ENCODE measurements at regions not wholly inside any gene's neighbourhood (a gene's known extent, or its start where the extent isn't known, plus 50 kb on each side); places are given as distances from the start of the nearest gene placed in this dataset.

DNA sequence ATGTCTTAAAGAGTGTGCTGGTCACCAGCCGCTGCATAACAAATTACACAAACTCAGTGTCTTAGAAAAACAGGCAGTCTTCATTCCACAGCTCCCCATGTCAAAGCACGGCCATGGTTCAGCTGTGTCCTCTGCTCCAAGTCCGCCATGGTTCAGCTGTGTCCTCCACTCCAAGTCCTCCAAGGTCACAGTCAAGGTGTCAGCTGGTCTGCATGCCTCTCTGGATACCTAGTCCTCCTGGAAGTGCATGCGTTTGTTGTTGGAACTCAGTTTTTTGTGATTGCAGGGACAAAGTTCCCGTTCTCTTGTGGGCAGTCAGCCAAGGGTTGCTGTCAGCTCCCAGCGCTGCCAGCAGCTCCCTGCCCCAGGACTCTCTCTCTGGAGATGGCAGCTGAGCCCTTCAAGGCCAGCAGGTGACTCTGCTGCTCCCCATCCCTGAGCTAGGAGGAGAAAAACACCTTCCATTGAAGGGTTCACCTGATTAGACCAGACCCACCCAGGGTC lies 304.0 kb upstream of the MYT1L start:
- Mint-ChIP-seq H3K27ac (no peak overlapping the region), H3K4me3 (no peak overlapping the region), H3K9me3 (peaks cover 0 to 4% (median 0%) of the 10 kb centered on the region in 6 donors), H3K4me1 (no peaks in the 10 kb centered on the region), H3K27me3 (ENCODE audit: low read depth in 3 of 3) (peaks cover 0 to 4% (median 1%) of the 10 kb centered on the region in 3 donors), H3K36me3 (no peaks in the 10 kb centered on the region)
- DNase-seq = no peak

DNA sequence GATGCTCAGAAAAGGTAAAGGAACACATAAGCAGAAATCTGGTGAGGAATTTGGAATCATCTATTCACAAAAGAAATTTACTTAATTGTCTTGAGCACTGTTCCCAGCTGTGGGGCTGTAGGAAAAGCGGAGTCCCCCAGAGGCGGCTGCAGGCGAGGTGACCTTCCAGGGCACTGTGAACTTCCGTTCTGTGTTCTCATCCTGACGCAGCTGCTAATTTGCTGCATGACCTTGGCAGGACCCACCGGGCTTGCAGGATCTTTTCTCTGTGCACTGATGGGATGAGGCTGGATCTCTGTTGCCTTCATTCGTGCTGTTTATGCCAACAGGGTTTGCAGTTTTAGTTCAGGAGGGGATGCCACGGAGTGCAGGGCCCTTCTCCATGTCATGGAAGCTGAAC lies 301.9 kb upstream of the MYT1L start:
- Mint-ChIP-seq H3K4me1 (no peaks in the 10 kb centered on the region), H3K9me3 (peaks cover 0 to 4% (median under 1%) of the 10 kb centered on the region in 6 donors), H3K36me3 (no peaks in the 10 kb centered on the region), H3K27ac (no peak overlapping the region), H3K4me3 (no peak overlapping the region), H3K27me3 (ENCODE audit: low read depth in 3 of 3) (peaks cover 2 to 4% (median 3%) of the 10 kb centered on the region in 3 donors)
- no peak for DNase-seq

DNA sequence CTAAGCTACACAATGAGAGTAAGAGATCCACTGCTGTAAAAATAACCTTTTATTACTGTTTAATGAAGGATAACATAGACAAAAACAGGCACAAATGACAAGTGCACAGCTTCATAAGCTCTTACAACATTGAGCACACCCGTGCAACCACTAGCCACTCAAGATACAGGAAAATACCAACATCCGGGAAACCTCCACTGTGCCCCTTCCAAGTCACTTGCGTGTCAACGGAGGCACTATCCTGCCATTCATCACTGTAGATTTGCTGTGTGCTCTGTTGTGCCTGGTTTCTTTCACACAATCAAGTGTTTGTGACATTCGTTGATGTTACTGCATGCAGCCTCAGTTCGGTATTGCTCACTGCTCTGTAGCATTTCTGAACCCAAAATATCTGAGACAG lies 292.9 kb upstream of the MYT1L start:
- H3K4me1 Mint-ChIP-seq = no peaks in the 10 kb centered on the region
- no peak overlapping the region for H3K27ac Mint-ChIP-seq
- H3K36me3 Mint-ChIP-seq = no peaks in the 10 kb centered on the region
- H3K9me3 Mint-ChIP-seq = no peaks in the 10 kb centered on the region
- peaks cover 0 to 5% (median 0%) of the 10 kb centered on the region in 3 donors for H3K27me3 Mint-ChIP-seq (ENCODE audit: low read depth in 3 of 3)
- H3K4me3 Mint-ChIP-seq = no peak overlapping the region
- DNase-seq = no peak

DNA sequence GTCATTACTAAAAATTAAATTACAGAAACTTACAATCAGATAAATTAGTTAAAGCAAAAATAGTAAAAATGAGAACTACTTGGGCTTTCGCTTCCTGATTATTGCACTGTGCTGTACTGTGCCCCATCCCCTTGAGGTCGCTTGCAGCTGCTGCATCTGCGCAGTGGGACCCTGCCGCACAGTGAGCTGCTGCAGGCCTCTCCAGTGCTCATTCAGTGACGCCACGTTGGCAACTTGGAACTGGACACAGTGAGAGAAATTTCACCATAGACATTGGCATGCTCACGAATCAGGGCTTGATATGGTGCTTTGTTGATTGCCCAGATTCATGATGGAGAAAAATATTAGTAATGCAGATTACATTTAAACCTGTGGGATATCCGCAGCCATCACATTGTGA lies 290.8 kb upstream of the MYT1L start:
- Mint-ChIP-seq H3K27ac (no peak overlapping the region), H3K36me3 (no peaks in the 10 kb centered on the region), H3K27me3 (ENCODE audit: low read depth in 3 of 3) (peaks cover 2 to 6% (median 2%) of the 10 kb centered on the region in 3 donors), H3K4me3 (no peak overlapping the region), H3K9me3 (no peaks in the 10 kb centered on the region), H3K4me1 (no peaks in the 10 kb centered on the region)
- no peak for DNase-seq

DNA sequence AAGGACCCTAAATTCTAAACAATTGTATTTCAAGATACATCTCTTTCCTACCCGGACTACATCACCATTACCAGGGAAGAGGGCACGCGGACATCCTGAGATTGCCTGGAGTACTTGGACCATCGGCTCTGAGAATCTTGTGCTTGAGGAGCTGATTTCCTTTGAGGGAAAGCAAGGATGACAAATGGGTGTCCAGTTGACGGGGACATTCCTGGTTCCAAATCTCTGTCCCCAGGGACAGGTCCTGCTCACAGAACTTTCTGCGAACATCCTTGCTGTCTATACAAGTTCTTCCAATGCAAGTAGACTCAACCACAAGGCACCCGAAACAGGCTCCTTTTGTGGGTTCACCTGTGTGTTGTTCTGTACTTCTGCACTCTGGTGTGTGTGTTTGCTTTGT lies 289.5 kb upstream of the MYT1L start:
- H3K27ac Mint-ChIP-seq = no peak overlapping the region
- no peaks in the 10 kb centered on the region for H3K36me3 Mint-ChIP-seq
- DNase-seq = no peak
- no peak overlapping the region for H3K4me3 Mint-ChIP-seq
- H3K4me1 Mint-ChIP-seq = no peaks in the 10 kb centered on the region
- H3K9me3 Mint-ChIP-seq = no peaks in the 10 kb centered on the region
- H3K27me3 Mint-ChIP-seq (ENCODE audit: low read depth in 3 of 3) = peaks cover 3 to 6% (median 3%) of the 10 kb centered on the region in 3 donors

DNA sequence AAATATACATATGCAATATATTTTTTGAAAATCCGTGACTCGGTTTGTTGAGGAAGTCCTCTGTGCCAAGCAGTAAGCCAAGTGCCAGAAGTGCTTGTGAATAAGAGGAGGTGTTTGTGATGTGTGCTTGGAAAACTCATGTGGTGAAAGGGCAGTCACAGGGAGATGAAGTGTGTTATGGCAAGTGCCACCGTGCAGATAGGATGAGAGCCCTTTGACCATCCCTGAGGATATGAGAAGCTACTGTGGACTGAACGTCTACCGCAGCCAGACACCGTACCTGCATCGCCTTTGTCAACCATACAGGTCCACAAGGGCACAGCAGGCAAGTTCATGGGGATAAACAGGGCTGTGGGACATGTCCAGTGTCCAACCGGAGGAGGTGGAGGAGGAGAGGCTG lies 288.9 kb upstream of the MYT1L start:
- Mint-ChIP-seq H3K4me1 (no peaks in the 10 kb centered on the region), H3K36me3 (no peaks in the 10 kb centered on the region), H3K27ac (no peak overlapping the region), H3K9me3 (no peaks in the 10 kb centered on the region), H3K27me3 (ENCODE audit: low read depth in 3 of 3) (peaks cover 3 to 6% (median 6%) of the 10 kb centered on the region in 3 donors), H3K4me3 (no peak overlapping the region)
- no peak for DNase-seq

DNA sequence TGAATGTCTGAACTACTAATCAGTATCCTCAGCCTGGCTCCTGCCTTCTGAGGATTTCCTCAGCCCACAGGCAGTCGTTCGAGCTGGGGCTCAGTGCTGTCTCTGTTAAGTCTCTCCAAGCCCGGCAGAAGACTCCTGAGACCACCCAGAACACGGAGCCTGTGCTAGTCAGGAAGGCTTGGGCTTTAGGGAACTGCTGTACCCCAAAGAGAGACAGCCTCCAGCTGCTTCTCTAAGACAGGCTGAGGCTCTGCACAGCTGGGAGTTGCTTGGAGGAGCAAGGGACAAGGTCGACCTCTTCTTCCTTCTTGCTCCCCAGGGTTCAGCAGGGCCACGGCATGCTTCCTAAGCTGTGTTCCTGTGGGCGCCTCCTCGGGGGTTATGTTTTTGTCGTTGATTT lies 283.4 kb upstream of the MYT1L start:
- Mint-ChIP-seq H3K27ac (no peak overlapping the region), H3K27me3 (ENCODE audit: low read depth in 3 of 3) (peaks cover 3 to 9% (median 8%) of the 10 kb centered on the region in 3 donors), H3K4me3 (no peak overlapping the region), H3K9me3 (peaks cover 0 to 4% (median 0%) of the 10 kb centered on the region in 6 donors), H3K4me1 (peaks cover 5 to 6% of the 10 kb centered on the region in 2 donors), H3K36me3 (no peaks in the 10 kb centered on the region)
- DNase-seq = no peak

DNA sequence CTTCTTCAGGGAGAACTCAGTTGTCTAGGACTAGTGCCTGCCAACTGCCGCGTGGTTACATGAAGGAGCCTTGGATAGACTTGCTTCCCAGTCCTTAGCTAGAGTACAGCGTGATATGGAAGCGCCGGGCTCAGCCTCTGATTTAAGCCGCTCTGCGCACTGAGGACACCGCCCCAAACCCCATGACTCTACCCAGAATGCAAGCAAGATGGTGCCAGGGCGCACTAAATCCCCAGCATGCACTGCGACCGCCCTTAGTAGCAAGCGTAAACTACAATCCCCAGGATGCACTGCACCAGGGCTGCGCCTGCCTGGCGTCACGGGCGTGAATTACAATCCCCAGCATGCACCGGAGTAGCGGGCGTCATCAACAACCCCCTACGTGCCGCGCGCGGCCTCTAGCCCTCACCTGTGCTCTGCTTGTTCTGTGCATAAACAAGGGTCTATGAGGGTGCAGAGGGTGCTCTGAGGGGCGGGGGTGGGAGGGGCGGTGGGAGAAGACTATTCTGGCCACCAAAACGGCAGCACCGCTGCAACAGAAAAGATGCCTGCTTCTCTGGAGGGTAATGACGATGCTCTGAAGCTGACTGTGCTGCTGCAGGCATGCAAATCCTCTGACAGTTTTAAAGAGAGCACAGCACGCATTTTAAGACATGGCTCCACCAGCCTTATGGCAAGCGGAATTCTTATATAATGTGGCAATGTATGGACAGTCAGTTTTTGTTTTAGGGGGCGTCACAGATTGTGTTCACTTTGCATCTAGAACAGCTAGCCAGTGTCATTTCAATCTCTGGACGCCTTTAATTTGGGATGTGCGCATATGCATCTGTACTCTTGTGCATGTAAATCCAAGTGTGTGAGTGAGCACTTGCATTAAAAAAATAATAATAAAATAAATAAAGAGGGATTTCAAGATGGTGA lies 282.5 kb upstream of the MYT1L start:
- peaks cover 3 to 9% (median 8%) of the 10 kb centered on the region in 3 donors for H3K27me3 Mint-ChIP-seq (ENCODE audit: low read depth in 3 of 3)
- H3K4me3 Mint-ChIP-seq = peak overlapping the region; percentile 72 to 88 (median 76)

DNA sequence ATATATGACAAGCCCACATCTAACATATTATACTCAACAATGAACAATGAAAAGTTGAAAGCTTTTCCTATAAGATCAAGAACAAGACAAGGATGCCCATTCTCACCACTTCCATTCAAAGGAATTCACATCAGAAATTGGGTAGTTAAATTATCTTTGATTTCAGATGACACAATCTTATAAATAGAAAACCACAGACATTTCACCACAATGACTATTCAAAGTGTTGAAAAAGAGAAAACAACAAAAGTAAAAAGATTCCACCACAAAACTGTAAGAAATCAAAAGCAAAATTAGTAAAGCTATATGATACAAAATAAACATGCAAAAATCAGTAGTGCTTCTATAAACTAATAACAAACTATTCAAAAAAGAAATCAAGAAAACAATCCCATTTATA lies 279.7 kb upstream of the MYT1L start:
- no peak for DNase-seq
- no peak overlapping the region for H3K4me3 Mint-ChIP-seq
- peaks cover 5 to 6% of the 10 kb centered on the region in 2 donors for H3K4me1 Mint-ChIP-seq
- peaks cover 0 to 4% (median 0%) of the 10 kb centered on the region in 6 donors for H3K9me3 Mint-ChIP-seq
- no peaks in the 10 kb centered on the region for H3K36me3 Mint-ChIP-seq
- H3K27me3 Mint-ChIP-seq (ENCODE audit: low read depth in 3 of 3) = peaks cover 2 to 11% (median 5%) of the 10 kb centered on the region in 3 donors
- no peak overlapping the region for H3K27ac Mint-ChIP-seq

More for the DNA sequence above, 282.5 kb upstream of the MYT1L start:
- H3K9me3 Mint-ChIP-seq = peaks cover 0 to 4% (median 0%) of the 10 kb centered on the region in 6 donors
- peak; percentile 58 to 67 (median 61) for DNase-seq
- H3K36me3 Mint-ChIP-seq = no peaks in the 10 kb centered on the region
- peaks cover 5 to 6% of the 10 kb centered on the region in 2 donors for H3K4me1 Mint-ChIP-seq
- no peak overlapping the region for H3K27ac Mint-ChIP-seq

DNA sequence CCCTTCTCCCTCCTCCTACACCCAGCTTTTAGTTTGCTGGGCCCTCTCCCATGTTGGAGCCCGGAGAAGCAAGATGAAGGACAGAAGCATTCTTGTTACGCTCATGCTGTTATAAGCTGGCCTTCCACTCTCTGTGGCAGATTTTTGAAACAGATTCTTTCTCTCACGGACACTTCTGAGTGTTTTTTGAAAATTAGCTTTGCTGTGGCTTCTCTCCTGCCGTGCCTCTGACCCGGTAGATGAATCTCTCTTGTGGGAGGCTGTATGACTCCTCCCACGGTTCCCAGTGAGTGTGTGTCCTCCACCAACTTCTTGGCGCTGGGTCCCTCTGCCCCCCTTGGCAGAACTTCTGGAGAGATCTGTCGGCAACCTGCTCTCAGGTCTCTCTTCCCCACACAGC lies 269.3 kb upstream of the MYT1L start:
- peaks cover 0 to 6% (median 3%) of the 10 kb centered on the region in 6 donors for H3K9me3 Mint-ChIP-seq
- peaks cover 0 to 3% (median 0%) of the 10 kb centered on the region in 3 donors for H3K36me3 Mint-ChIP-seq
- H3K4me1 Mint-ChIP-seq = no peaks in the 10 kb centered on the region
- no peak overlapping the region for H3K4me3 Mint-ChIP-seq
- H3K27ac Mint-ChIP-seq = no peak overlapping the region
- peaks cover 0 to 5% (median 3%) of the 10 kb centered on the region in 3 donors for H3K27me3 Mint-ChIP-seq (ENCODE audit: low read depth in 3 of 3)
- no peak for DNase-seq

DNA sequence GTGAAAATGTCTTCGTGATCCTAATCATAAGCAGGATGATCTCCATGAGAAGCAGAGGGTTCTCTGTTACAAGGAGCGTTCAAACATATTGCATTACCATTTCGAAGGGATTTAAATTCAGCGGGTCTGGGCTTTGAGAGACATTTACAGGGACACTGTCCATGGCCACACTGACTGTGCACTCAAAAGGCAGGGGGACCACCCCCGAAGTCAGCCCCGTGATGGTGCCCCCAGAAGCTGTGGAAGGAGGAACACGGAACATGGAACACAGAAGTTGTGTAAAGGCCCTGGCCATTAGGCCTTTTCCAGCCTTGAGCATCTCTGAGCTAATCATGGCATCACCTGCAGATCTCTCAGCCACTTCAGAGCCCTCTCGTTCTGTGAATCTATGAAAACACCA lies 268.4 kb upstream of the MYT1L start:
- peaks cover 0 to 6% (median 4%) of the 10 kb centered on the region in 6 donors for H3K9me3 Mint-ChIP-seq

DNA sequence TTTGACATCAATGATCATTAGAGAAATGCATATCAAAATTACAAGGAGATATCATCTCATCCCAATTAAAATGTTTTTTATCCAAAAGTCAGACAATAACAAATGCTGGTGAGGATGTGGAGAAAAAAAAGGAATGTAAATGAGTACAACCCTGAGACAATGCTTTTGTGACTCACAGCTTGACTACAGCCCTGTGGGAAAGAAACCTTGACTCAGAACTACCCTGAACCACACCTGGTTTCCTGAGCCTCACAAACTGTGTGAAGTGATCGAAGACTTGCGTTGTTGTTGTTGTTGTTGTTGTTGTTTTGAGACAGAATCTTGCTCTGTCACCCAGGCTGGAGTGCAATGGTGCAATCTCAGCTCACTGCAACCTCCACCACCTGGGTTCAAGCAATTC lies 266.6 kb upstream of the MYT1L start:
- Mint-ChIP-seq H3K4me3 (no peak overlapping the region), H3K27me3 (ENCODE audit: low read depth in 3 of 3) (peaks cover 0 to 3% (median 3%) of the 10 kb centered on the region in 3 donors), H3K4me1 (no peaks in the 10 kb centered on the region), H3K36me3 (peaks cover 0 to 3% (median 0%) of the 10 kb centered on the region in 3 donors), H3K9me3 (peaks cover 0 to 6% (median 4%) of the 10 kb centered on the region in 6 donors), H3K27ac (no peak overlapping the region)
- DNase-seq = no peak

More for the DNA sequence above, 268.4 kb upstream of the MYT1L start:
- no peak for DNase-seq
- Mint-ChIP-seq H3K27me3 (ENCODE audit: low read depth in 3 of 3) (peaks cover 3% of the 10 kb centered on the region in 3 donors), H3K27ac (no peak overlapping the region), H3K36me3 (peaks cover 0 to 3% (median 0%) of the 10 kb centered on the region in 3 donors), H3K4me3 (no peak overlapping the region), H3K4me1 (no peaks in the 10 kb centered on the region)

DNA sequence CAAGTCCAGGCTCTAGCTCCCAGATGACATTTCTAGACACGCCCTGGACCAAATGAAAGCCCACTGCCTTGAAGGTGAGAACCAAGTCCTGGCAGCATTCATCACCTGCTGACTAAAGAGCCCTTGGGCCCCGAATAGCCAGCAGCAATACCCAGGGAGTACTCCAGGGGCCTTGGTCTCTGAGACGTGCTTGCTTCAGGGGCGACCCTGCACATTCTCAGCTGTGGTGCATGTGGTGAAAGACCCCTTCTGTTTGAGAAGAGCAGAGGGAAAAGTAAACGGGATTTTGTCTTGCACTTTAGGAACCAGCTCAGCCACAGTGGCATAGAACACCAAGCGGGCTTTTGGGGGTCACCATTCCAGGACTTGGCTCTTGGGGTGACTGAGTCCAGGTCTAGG lies 260.5 kb upstream of the MYT1L start:
- Mint-ChIP-seq H3K9me3 (peaks cover 0 to 6% (median 5%) of the 10 kb centered on the region in 6 donors), H3K4me3 (no peak overlapping the region), H3K27me3 (ENCODE audit: low read depth in 3 of 3) (peaks cover 0 to 3% (median 0%) of the 10 kb centered on the region in 3 donors), H3K36me3 (peaks cover 0 to 3% (median 0%) of the 10 kb centered on the region in 3 donors), H3K27ac (no peak overlapping the region), H3K4me1 (no peaks in the 10 kb centered on the region)
- DNase-seq = no peak

DNA sequence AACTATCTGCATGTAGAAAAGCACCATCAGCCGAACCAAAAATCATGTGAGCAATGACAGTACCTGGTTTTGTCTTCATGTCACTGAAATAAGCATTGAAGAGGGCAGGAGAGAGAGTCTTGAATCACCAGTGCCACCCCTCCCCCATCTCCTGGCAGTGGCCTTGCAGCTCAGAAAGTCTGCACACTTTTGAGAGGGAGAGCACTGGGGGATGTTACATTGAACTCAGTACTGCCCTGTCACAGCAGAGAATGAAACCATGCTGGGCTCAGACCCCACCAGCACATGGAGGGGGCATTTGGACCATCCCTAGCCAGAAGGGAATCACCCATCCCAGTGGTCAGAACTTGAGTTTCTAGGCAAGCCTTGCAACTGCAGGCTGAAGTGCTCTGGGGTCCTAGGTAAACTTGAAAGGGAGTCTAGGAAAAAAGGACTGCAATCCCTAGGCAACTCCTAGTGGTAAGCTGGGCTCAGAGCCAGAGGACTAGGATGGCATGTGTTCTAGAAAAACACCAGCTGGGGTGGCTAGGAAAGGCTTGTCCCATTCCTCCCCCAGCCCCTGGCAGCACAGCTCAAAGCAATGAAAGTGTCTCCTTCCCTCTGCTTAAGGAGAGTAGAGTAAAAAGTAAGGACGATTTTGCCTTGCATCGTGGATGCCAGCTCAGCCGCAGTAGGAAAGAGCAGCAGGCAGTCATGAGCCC lies 259.9 kb upstream of the MYT1L start:
- peaks cover 0 to 3% (median 0%) of the 10 kb centered on the region in 3 donors for H3K27me3 Mint-ChIP-seq (ENCODE audit: low read depth in 3 of 3)
- H3K4me1 Mint-ChIP-seq = no peaks in the 10 kb centered on the region
- H3K4me3 Mint-ChIP-seq = no peak overlapping the region
- DNase-seq = no peak
- no peak overlapping the region for H3K27ac Mint-ChIP-seq
- peaks cover 0 to 6% (median 4%) of the 10 kb centered on the region in 6 donors for H3K9me3 Mint-ChIP-seq
- H3K36me3 Mint-ChIP-seq = peaks cover 0 to 3% (median 0%) of the 10 kb centered on the region in 3 donors
